KMS-11 (cell line): ENCODE measurements at regions not wholly inside any gene's neighbourhood (a gene's known extent, or its start where the extent isn't known, plus 50 kb on each side); places are given as distances from the start of the nearest gene placed in this dataset.

ENCODE experiments used
- H2AFZ ChIP-seq: fragments of 200-600 bp; sonication (generic); 2 replicates; pipeline ENCODE4 v1.6.1; 2016; ENCODE audit warnings: antibody characterized with exemption, mixed run types, low read depth
- H3K27ac ChIP-seq: fragments of 200-600 bp; sonication (generic); 2 replicates; pipeline ENCODE4 v1.6.1; 2016; ENCODE audit warnings: mild to moderate bottlenecking, mixed run types
- H3K27me3 ChIP-seq: fragments of 200-600 bp; sonication (generic); 2 replicates; pipeline ENCODE4 v1.6.1; 2017; ENCODE audit warnings: mild to moderate bottlenecking, low read depth, mixed run types, moderate library complexity; ENCODE audit not compliant: insufficient read depth
- H3K36me3 ChIP-seq: fragments of 200-600 bp; sonication (generic); 2 replicates; pipeline ENCODE4 v1.6.1; 2017; ENCODE audit warnings: mild to moderate bottlenecking, mixed run types; ENCODE audit not compliant: insufficient read depth
- H3K4me1 ChIP-seq: fragments of 200-600 bp; sonication (generic); 2 replicates; pipeline ENCODE4 v1.6.1; 2016; ENCODE audit warnings: mild to moderate bottlenecking, low read depth, mixed run types; ENCODE audit not compliant: poor library complexity, severe bottlenecking
- H3K4me2 ChIP-seq: fragments of 200-600 bp; sonication (generic); 2 replicates; pipeline ENCODE4 v1.7.0; 2016; ENCODE audit warnings: mild to moderate bottlenecking, mixed run types
- H3K4me3 ChIP-seq: fragments of 200-600 bp; sonication (generic); IDR thresholded peaks from 2 replicates; pipeline ENCODE4 v1.6.1; 2017; ENCODE audit warnings: low read depth, low read length, mixed read lengths; ENCODE audit not compliant: insufficient read depth
- H3K79me2 ChIP-seq: fragments of 200-600 bp; sonication (generic); 2 replicates; pipeline ENCODE4 v1.6.1; 2016; ENCODE audit warnings: low read depth, mixed run types; ENCODE audit not compliant: insufficient read depth
- H3K9ac ChIP-seq: fragments of 200-600 bp; sonication (generic); 2 replicates; pipeline ENCODE4 v1.6.1; 2016; ENCODE audit warnings: mild to moderate bottlenecking, mixed run types
- H4K20me1 ChIP-seq: fragments of 200-600 bp; sonication (generic); 2 replicates; pipeline ENCODE4 v1.6.1; 2016; ENCODE audit warnings: mild to moderate bottlenecking, mixed run types; ENCODE audit not compliant: insufficient read depth
- CTCF ChIP-seq: fragments of 200-600 bp; sonication (generic); conservative IDR thresholded peaks from 2 replicates; pipeline ENCODE4 v1.6.1; 2017; ENCODE audit warnings: low read depth, mild to moderate bottlenecking, antibody characterized with exemption, low read length, moderate library complexity, mixed read lengths

- no peak overlapping the region for H3K4me2 ChIP-seq
- no peak for TF ChIP-seq CTCF
Observed at GRCh38 chr2:83054751-83055150, 1404.3 kb downstream of the SUCLG1 start.

GRCh38 chr2:83051538-83052170 lies 1407.4 kb downstream of the SUCLG1 start:
- no peak for TF ChIP-seq CTCF
- Histone ChIP-seq H3K27me3 (no peaks in the 10 kb centered on the region), H3K36me3 (no peaks in the 10 kb centered on the region), H3K79me2 (no peaks in the 10 kb centered on the region), H3K4me2 (no peak overlapping the region), H3K4me3 (no peak overlapping the region), H4K20me1 (no peaks in the 10 kb centered on the region), H3K4me1 (no peaks in the 10 kb centered on the region), H2AFZ (no peak overlapping the region), H3K27ac (no peak overlapping the region), H3K9ac (no peak overlapping the region)

More at GRCh38 chr2:83054751-83055150, 1404.3 kb downstream of the SUCLG1 start:
- H3K79me2 ChIP-seq: no peaks in the 10 kb centered on the region
- H3K27me3 ChIP-seq: no peaks in the 10 kb centered on the region
- H3K4me1 ChIP-seq: no peaks in the 10 kb centered on the region
- H3K36me3 ChIP-seq: no peaks in the 10 kb centered on the region
- no peaks in the 10 kb centered on the region for H4K20me1 ChIP-seq
- H3K9ac ChIP-seq: no peak overlapping the region
- H2AFZ ChIP-seq: no peak overlapping the region
- H3K4me3 ChIP-seq: no peak overlapping the region
- no peak overlapping the region for H3K27ac ChIP-seq

- H2AFZ ChIP-seq: no peak overlapping the region
- no peaks in the 10 kb centered on the region for H4K20me1 ChIP-seq
- H3K9ac ChIP-seq: no peak overlapping the region
- H3K27me3 ChIP-seq: no peaks in the 10 kb centered on the region
- no peak overlapping the region for H3K4me3 ChIP-seq
- H3K4me1 ChIP-seq: no peaks in the 10 kb centered on the region
- H3K27ac ChIP-seq: no peak overlapping the region
- H3K36me3 ChIP-seq: no peaks in the 10 kb centered on the region
- TF ChIP-seq CTCF: no peak
- H3K4me2 ChIP-seq: no peak overlapping the region
- H3K79me2 ChIP-seq: no peaks in the 10 kb centered on the region
Observed at GRCh38 chr2:83042053-83042452, 1417.0 kb downstream of the SUCLG1 start.

GRCh38 chr2:83022631-83023210 lies 1436.4 kb downstream of the SUCLG1 start:
- Histone ChIP-seq H3K9ac (no peak overlapping the region), H3K4me2 (no peak overlapping the region), H3K27me3 (no peaks in the 10 kb centered on the region), H3K4me1 (no peaks in the 10 kb centered on the region), H3K79me2 (no peaks in the 10 kb centered on the region), H3K27ac (no peak overlapping the region), H2AFZ (no peak overlapping the region), H3K36me3 (no peaks in the 10 kb centered on the region), H4K20me1 (no peaks in the 10 kb centered on the region), H3K4me3 (no peak overlapping the region)
- TF ChIP-seq CTCF: no peak
